ENCODE measurements at regions not wholly inside any gene's neighbourhood (a gene's known extent, or its start where the extent isn't known, plus 50 kb on each side); places are given as distances from the start of the nearest gene placed in this dataset.

- TF ChIP-seq, protein P1, sequence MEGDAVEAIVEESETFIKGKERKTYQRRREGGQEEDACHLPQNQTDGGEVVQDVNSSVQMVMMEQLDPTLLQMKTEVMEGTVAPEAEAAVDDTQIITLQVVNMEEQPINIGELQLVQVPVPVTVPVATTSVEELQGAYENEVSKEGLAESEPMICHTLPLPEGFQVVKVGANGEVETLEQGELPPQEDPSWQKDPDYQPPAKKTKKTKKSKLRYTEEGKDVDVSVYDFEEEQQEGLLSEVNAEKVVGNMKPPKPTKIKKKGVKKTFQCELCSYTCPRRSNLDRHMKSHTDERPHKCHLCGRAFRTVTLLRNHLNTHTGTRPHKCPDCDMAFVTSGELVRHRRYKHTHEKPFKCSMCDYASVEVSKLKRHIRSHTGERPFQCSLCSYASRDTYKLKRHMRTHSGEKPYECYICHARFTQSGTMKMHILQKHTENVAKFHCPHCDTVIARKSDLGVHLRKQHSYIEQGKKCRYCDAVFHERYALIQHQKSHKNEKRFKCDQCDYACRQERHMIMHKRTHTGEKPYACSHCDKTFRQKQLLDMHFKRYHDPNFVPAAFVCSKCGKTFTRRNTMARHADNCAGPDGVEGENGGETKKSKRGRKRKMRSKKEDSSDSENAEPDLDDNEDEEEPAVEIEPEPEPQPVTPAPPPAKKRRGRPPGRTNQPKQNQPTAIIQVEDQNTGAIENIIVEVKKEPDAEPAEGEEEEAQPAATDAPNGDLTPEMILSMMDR (IDR thresholded peaks at IDR 0.05; ENCODE audit: insufficient read depth, low read length) = no peak
- TF ChIP-seq POLR2AphosphoS5 (IDR thresholded peaks at IDR 0.05; ENCODE audit: low read depth) = no peak
- TF ChIP-seq, protein P2, sequence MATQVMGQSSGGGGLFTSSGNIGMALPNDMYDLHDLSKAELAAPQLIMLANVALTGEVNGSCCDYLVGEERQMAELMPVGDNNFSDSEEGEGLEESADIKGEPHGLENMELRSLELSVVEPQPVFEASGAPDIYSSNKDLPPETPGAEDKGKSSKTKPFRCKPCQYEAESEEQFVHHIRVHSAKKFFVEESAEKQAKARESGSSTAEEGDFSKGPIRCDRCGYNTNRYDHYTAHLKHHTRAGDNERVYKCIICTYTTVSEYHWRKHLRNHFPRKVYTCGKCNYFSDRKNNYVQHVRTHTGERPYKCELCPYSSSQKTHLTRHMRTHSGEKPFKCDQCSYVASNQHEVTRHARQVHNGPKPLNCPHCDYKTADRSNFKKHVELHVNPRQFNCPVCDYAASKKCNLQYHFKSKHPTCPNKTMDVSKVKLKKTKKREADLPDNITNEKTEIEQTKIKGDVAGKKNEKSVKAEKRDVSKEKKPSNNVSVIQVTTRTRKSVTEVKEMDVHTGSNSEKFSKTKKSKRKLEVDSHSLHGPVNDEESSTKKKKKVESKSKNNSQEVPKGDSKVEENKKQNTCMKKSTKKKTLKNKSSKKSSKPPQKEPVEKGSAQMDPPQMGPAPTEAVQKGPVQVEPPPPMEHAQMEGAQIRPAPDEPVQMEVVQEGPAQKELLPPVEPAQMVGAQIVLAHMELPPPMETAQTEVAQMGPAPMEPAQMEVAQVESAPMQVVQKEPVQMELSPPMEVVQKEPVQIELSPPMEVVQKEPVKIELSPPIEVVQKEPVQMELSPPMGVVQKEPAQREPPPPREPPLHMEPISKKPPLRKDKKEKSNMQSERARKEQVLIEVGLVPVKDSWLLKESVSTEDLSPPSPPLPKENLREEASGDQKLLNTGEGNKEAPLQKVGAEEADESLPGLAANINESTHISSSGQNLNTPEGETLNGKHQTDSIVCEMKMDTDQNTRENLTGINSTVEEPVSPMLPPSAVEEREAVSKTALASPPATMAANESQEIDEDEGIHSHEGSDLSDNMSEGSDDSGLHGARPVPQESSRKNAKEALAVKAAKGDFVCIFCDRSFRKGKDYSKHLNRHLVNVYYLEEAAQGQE (IDR thresholded peaks at IDR 0.05; ENCODE audit: insufficient replicate concordance, low read depth) = no peak
Observed at GRCh38 chr18:30562231-30562630, 480.3 kb downstream of the DSC3 start.
